H9 (cell line): ENCODE measurements at regions not wholly inside any gene's neighbourhood (a gene's known extent, or its start where the extent isn't known, plus 50 kb on each side); places are given as distances from the start of the nearest gene placed in this dataset.

Source experiments
- DNase-seq: peaks from one replicate; pipeline ENCODE4 v3.0.0-alpha.2; 2017
- H2AFZ ChIP-seq: one replicate; pipeline ENCODE4 v1.6.1; 2013; ENCODE audit warnings: mild to moderate bottlenecking, low read length, control low read depth, moderate library complexity
- H2AK5ac ChIP-seq: 2 replicates; pipeline ENCODE4 v1.6.1; 2013; ENCODE audit warnings: low read length, control low read depth, mixed read lengths; ENCODE audit not compliant: insufficient read length
- H2BK120ac ChIP-seq: one replicate; pipeline ENCODE4 v1.6.1; 2013; ENCODE audit warnings: low read depth, mild to moderate bottlenecking, low read length, control low read depth, inconsistent platforms; ENCODE audit not compliant: poor library complexity, severe bottlenecking
- H2BK12ac ChIP-seq: 2 replicates; pipeline ENCODE4 v1.6.1; 2013; ENCODE audit warnings: low read length, control low read depth, mixed read lengths, low read depth; ENCODE audit not compliant: insufficient read length
- H2BK15ac ChIP-seq: 2 replicates; pipeline ENCODE4 v1.6.1; 2013; ENCODE audit warnings: low read depth, low read length, control low read depth
- H2BK20ac ChIP-seq: one replicate; pipeline ENCODE4 v1.6.1; 2013; ENCODE audit warnings: low read depth, mild to moderate bottlenecking, low read length, control low read depth, inconsistent platforms; ENCODE audit not compliant: poor library complexity, severe bottlenecking
- H2BK5ac ChIP-seq: 2 replicates; pipeline ENCODE4 v1.6.1; 2013; ENCODE audit warnings: low read length, control low read depth, mixed read lengths; ENCODE audit not compliant: insufficient read length
- H3K14ac ChIP-seq: 2 replicates; pipeline ENCODE4 v1.6.1; 2013; ENCODE audit warnings: low read length, control low read depth; ENCODE audit not compliant: insufficient read depth
- H3K18ac ChIP-seq: 2 replicates; pipeline ENCODE4 v1.6.1; 2013; ENCODE audit warnings: low read depth, mild to moderate bottlenecking, mixed read lengths, low read length, control low read depth; ENCODE audit not compliant: insufficient read length
- H3K23ac ChIP-seq: 2 replicates; pipeline ENCODE4 v1.6.1; 2013; ENCODE audit warnings: low read length, control low read depth, mixed read lengths, low read depth; ENCODE audit not compliant: insufficient read length
- H3K23me2 ChIP-seq: 2 replicates; pipeline ENCODE4 v1.6.1; 2013; ENCODE audit warnings: low read depth, mild to moderate bottlenecking, mixed read lengths, low read length, control low read depth; ENCODE audit not compliant: insufficient read length, poor library complexity, severe bottlenecking
- H3K27ac ChIP-seq: 2 replicates; pipeline ENCODE4 v1.5.1; 2013; ENCODE audit warnings: low read length, control low read depth, mixed read lengths, low read depth; ENCODE audit not compliant: insufficient read length
- H3K27me3 ChIP-seq: 2 replicates; pipeline ENCODE4 v1.6.1; 2013; ENCODE audit warnings: low read length, control low read depth, inconsistent platforms; ENCODE audit not compliant: insufficient read depth
- H3K4ac ChIP-seq: 2 replicates; pipeline ENCODE4 v1.6.1; 2013; ENCODE audit warnings: low read depth, mild to moderate bottlenecking, control low read depth, inconsistent platforms, low read length, moderate library complexity
- H3K4me1 ChIP-seq: 2 replicates; pipeline ENCODE4 v1.6.1; 2013; ENCODE audit warnings: low read length, control low read depth, inconsistent platforms; ENCODE audit not compliant: insufficient read depth
- H3K4me2 ChIP-seq: 2 replicates; pipeline ENCODE4 v1.6.1; 2013; ENCODE audit warnings: low read length, control low read depth, mixed read lengths; ENCODE audit not compliant: insufficient read length, insufficient read depth
- H3K56ac ChIP-seq: 2 replicates; pipeline ENCODE4 v1.6.1; 2013; ENCODE audit warnings: low read depth, mild to moderate bottlenecking, mixed read lengths, low read length, control low read depth; ENCODE audit not compliant: insufficient read length
- H3K79me1 ChIP-seq: 2 replicates; pipeline ENCODE4 v1.6.1; 2013; ENCODE audit warnings: low read depth, mild to moderate bottlenecking, moderate library complexity, low read length, control low read depth, inconsistent platforms; ENCODE audit not compliant: insufficient read depth, poor library complexity, severe bottlenecking
- H3K79me2 ChIP-seq: 2 replicates; pipeline ENCODE4 v1.6.1; 2013; ENCODE audit warnings: low read length, control low read depth, inconsistent platforms; ENCODE audit not compliant: insufficient read depth
- H3K9ac ChIP-seq: 2 replicates; pipeline ENCODE4 v1.6.1; 2013; ENCODE audit warnings: low read length, control low read depth, mixed read lengths; ENCODE audit not compliant: insufficient read length; ENCODE audit errors: extremely low read depth
- H3K9me3 ChIP-seq: one replicate; pipeline ENCODE4 v1.6.1; 2013; ENCODE audit warnings: low read depth, low read length, inconsistent platforms; ENCODE audit not compliant: control insufficient read depth
- H3T11ph ChIP-seq: one replicate; pipeline ENCODE4 v1.6.1; 2013; ENCODE audit warnings: mild to moderate bottlenecking, low read length, control low read depth, inconsistent platforms
- H4K20me1 ChIP-seq: one replicate; pipeline ENCODE4 v1.6.1; 2013; ENCODE audit not compliant: control insufficient read depth, insufficient read length, insufficient read depth
- H4K5ac ChIP-seq: 2 replicates; pipeline ENCODE4 v1.6.1; 2013; ENCODE audit warnings: low read depth, mild to moderate bottlenecking, mixed read lengths, low read length, control low read depth; ENCODE audit not compliant: insufficient read length
- H4K8ac ChIP-seq: replicated peaks from 2 replicates; pipeline ENCODE4 v1.6.1; 2013; ENCODE audit warnings: low read length, control low read depth, mixed read lengths, low read depth; ENCODE audit not compliant: insufficient read length
- H4K91ac ChIP-seq: 2 replicates; pipeline ENCODE4 v1.6.1; 2013; ENCODE audit warnings: low read depth, mild to moderate bottlenecking, moderate library complexity, mixed read lengths, low read length, control low read depth; ENCODE audit not compliant: insufficient read length
- H3K27ac Mint-ChIP-seq, 3 experiments: 2 replicates in 2 of 3; 3 replicates in 1 of 3; pipeline ENCODE4 v1.8.0; 2020 to 2021; ENCODE audit warnings: mixed read lengths in 3 of 3, mild to moderate bottlenecking in 1 of 3, moderate library complexity in 1 of 3
- H3K27me3 Mint-ChIP-seq: 2 replicates; pipeline ENCODE4 v1.8.0; 2021; ENCODE audit warnings: low read depth, mild to moderate bottlenecking, moderate library complexity, mixed read lengths
- H3K36me3 Mint-ChIP-seq, 3 experiments: 2 replicates in 2 of 3; 3 replicates in 1 of 3; pipeline ENCODE4 v1.8.0; 2020 to 2021; ENCODE audit warnings: low read depth in 3 of 3, mixed read lengths in 3 of 3; ENCODE audit not compliant: insufficient read depth in 1 of 3
- H3K4me1 Mint-ChIP-seq, 2 experiments: 2 replicates each; pipeline ENCODE4 v1.8.0; 2020; ENCODE audit warnings: mixed read lengths in 2 of 2
- H3K4me3 Mint-ChIP-seq, 2 experiments: 2 replicates in 1 of 2; 3 replicates in 1 of 2; pipeline ENCODE4 v1.8.0; 2020 to 2021; ENCODE audit warnings: mild to moderate bottlenecking in 2 of 2, mixed read lengths in 2 of 2, moderate library complexity in 1 of 2
- H3K9me3 Mint-ChIP-seq, 2 experiments: 2 replicates in 1 of 2; 3 replicates in 1 of 2; pipeline ENCODE4 v1.8.0; 2020; ENCODE audit warnings: mild to moderate bottlenecking in 2 of 2, mixed read lengths in 2 of 2, moderate library complexity in 1 of 2
- WGBS: extraction: QIAGEN DNeasy Blood & Tissue Kit; methylation state at CpG from one replicate; pipeline ENCODE4 v1.1.7; 2013; ENCODE audit warnings: missing lambda C conversion rate, low lambda C conversion rate, mixed read lengths; ENCODE audit not compliant: insufficient read length; ENCODE audit errors: extremely low coverage; 5-methylcytosine and 5-hydroxymethylcytosine counted together
- TF ChIP-seq, protein P1 (sequence below): fragments of 200-600 bp; sonication (generic); conservative IDR thresholded peaks from 3 replicates; pipeline ENCODE4 v1.8.0; 2021; ENCODE audit warnings: antibody characterized with exemption, mild to moderate bottlenecking

DNA sequence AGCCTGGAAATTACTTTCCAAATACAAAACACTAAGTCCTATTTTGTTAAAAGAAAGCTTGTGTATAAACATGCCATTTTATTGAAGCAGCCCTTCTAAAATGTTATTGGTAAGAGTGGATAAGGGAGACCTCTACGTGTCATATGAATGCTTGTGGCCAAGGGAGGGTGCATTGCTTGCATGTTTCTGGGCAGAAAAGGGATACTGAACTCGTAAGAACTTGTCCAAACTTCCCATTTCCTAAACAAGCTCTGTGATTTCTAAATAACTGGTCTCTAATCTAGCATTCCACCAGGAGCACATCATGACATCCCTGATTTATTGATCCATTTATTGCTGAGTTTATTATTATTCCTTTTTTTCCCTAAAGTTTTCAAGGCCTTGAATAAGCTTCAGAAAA, 474.1 kb downstream of the CD109 start:
- no peak overlapping the region for H3T11ph ChIP-seq
- no peaks in the 10 kb centered on the region for H3K27me3 ChIP-seq
- H3K4ac ChIP-seq: no peak overlapping the region
- no peak overlapping the region for H3K4me3 Mint-ChIP-seq
- H3K23ac ChIP-seq: no peak overlapping the region
- H2AK5ac ChIP-seq: no peak overlapping the region
- no peak overlapping the region for H4K8ac ChIP-seq
- no peak overlapping the region for H3K14ac ChIP-seq
- no peak overlapping the region for H3K27ac Mint-ChIP-seq
- no peak overlapping the region for H2BK15ac ChIP-seq
- H3K4me1 ChIP-seq: no peaks in the 10 kb centered on the region
- no peaks in the 10 kb centered on the region for H3K79me1 ChIP-seq
- no peak overlapping the region for H3K4me2 ChIP-seq
- H2BK120ac ChIP-seq: no peak overlapping the region
- no peak overlapping the region for H4K5ac ChIP-seq
- H3K56ac ChIP-seq: no peak overlapping the region
- no peaks in the 10 kb centered on the region for H3K23me2 ChIP-seq
- no peak overlapping the region for H3K9ac ChIP-seq
- no peak overlapping the region for H3K18ac ChIP-seq
- no CpG with 5 or more reads among the region's 2 CpGs for WGBS
- no peak overlapping the region for H2BK12ac ChIP-seq
- H3K36me3 Mint-ChIP-seq: no peaks in the 10 kb centered on the region
- H4K91ac ChIP-seq: no peak overlapping the region
- DNase-seq: no peak
- H2BK20ac ChIP-seq: no peak overlapping the region
- no peaks in the 10 kb centered on the region for H3K79me2 ChIP-seq
- H2AFZ ChIP-seq: no peak overlapping the region
- TF ChIP-seq, protein P1, sequence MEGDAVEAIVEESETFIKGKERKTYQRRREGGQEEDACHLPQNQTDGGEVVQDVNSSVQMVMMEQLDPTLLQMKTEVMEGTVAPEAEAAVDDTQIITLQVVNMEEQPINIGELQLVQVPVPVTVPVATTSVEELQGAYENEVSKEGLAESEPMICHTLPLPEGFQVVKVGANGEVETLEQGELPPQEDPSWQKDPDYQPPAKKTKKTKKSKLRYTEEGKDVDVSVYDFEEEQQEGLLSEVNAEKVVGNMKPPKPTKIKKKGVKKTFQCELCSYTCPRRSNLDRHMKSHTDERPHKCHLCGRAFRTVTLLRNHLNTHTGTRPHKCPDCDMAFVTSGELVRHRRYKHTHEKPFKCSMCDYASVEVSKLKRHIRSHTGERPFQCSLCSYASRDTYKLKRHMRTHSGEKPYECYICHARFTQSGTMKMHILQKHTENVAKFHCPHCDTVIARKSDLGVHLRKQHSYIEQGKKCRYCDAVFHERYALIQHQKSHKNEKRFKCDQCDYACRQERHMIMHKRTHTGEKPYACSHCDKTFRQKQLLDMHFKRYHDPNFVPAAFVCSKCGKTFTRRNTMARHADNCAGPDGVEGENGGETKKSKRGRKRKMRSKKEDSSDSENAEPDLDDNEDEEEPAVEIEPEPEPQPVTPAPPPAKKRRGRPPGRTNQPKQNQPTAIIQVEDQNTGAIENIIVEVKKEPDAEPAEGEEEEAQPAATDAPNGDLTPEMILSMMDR: no peak
- no peaks in the 10 kb centered on the region for H3K27me3 Mint-ChIP-seq
- H4K20me1 ChIP-seq: no peaks in the 10 kb centered on the region
- no peaks in the 10 kb centered on the region; a peak in 1 of 5 replicates for H3K9me3 Mint-ChIP-seq
- no peak overlapping the region for H3K27ac ChIP-seq
- H3K9me3 ChIP-seq: no peaks in the 10 kb centered on the region
- H2BK5ac ChIP-seq: no peak overlapping the region
- no peaks in the 10 kb centered on the region for H3K4me1 Mint-ChIP-seq
